H1 (cell line): ENCODE measurements at regions not wholly inside any gene's neighbourhood (a gene's known extent, or its start where the extent isn't known, plus 50 kb on each side); places are given as distances from the start of the nearest gene placed in this dataset.

Experiments
- CTCF ChIA-PET: fragments of 300-600 bp; sonication (Branson Sonifier 250); formaldehyde crosslinking; loops from one replicate; lab custom pipeline; 2021; ENCODE audit not compliant: partially characterized antibody; lab: Charles Lee
- POLR2A ChIA-PET: fragments of 300-600 bp; sonication (Branson Sonifier 250); formaldehyde crosslinking; loops from one replicate; lab custom pipeline; 2021; ENCODE audit warnings: inconsistent platforms; ENCODE audit not compliant: partially characterized antibody; lab: Charles Lee
- DNase-seq, 2 experiments: peaks; one replicate each; pipeline versions ENCODE4 v3.0.0 to v3.0.0-alpha.2; 2010 to 2022; ENCODE audit warnings: low spot score in 2 of 2, low read depth in 1 of 2, mixed read lengths in 1 of 2
- FAIRE-seq: peaks from 2 replicates; lab custom pipeline; 2011; peaks lifted over from hg19 to GRCh38; lab: Jason Lieb, UNC
- H2AFZ ChIP-seq: 2 replicates; pipeline ENCODE4 v1.8.1; 2012; ENCODE audit warnings: low read length, inconsistent platforms
- H2AK5ac ChIP-seq: 2 replicates; pipeline ENCODE4 v1.6.1; 2013; ENCODE audit warnings: low read depth, low read length
- H2BK120ac ChIP-seq: replicated peaks from 2 replicates; pipeline ENCODE3; 2013; ENCODE audit warnings: low read depth, low read length, inconsistent platforms
- H2BK12ac ChIP-seq: 2 replicates; pipeline ENCODE4 v1.6.1; 2013; ENCODE audit warnings: low read depth, low read length
- H2BK15ac ChIP-seq: 2 replicates; pipeline ENCODE4 v1.6.1; 2013; ENCODE audit warnings: low read length
- H2BK20ac ChIP-seq: 2 replicates; pipeline ENCODE4 v1.6.1; 2013; ENCODE audit warnings: low read length
- H2BK5ac ChIP-seq: 2 replicates; pipeline ENCODE4 v1.6.1; 2013; ENCODE audit warnings: low read depth, low read length
- H3K14ac ChIP-seq: 2 replicates; pipeline ENCODE4 v1.6.1; 2013; ENCODE audit warnings: inconsistent platforms; ENCODE audit not compliant: insufficient read length
- H3K18ac ChIP-seq: 2 replicates; pipeline ENCODE4 v1.6.1; 2013; ENCODE audit warnings: low read length; ENCODE audit errors: extremely low read depth
- H3K23ac ChIP-seq: 2 replicates; pipeline ENCODE4 v1.6.1; 2013; ENCODE audit warnings: inconsistent platforms; ENCODE audit not compliant: insufficient read length
- H3K23me2 ChIP-seq: 2 replicates; pipeline ENCODE4 v1.6.1; 2013; ENCODE audit warnings: low read depth, low read length
- H3K27ac ChIP-seq: 2 replicates; pipeline ENCODE4 v1.6.1; 2011; ENCODE audit warnings: low read depth, low read length, inconsistent platforms
- H3K27me3 ChIP-seq, 4 experiments: replicated peaks in 1 of 4; 1 replicate in 1 of 4; 2 replicates in 3 of 4; pipeline versions ENCODE4 v1.6.1 to v1.8.1; 2011 to 2013; ENCODE audit warnings: low read length in 3 of 4, mild to moderate bottlenecking in 3 of 4, inconsistent platforms in 2 of 4, mixed read lengths in 2 of 4, moderate library complexity in 1 of 4; ENCODE audit not compliant: control insufficient read depth in 3 of 4, insufficient read depth in 3 of 4; ENCODE audit errors: extremely low read depth in 1 of 4
- H3K36me3 ChIP-seq, 4 experiments: 2 replicates each; pipeline versions ENCODE4 v1.6.1 to v1.8.1; 2011 to 2013; ENCODE audit warnings: mild to moderate bottlenecking in 4 of 4, low read length in 3 of 4, moderate library complexity in 2 of 4, control low read depth in 1 of 4, inconsistent platforms in 1 of 4; ENCODE audit not compliant: insufficient read depth in 4 of 4, control insufficient read depth in 2 of 4
- H3K4ac ChIP-seq: replicated peaks from 2 replicates; pipeline ENCODE3; 2013; ENCODE audit warnings: low read length, low read depth, mixed read lengths, inconsistent platforms; ENCODE audit not compliant: insufficient read length
- H3K4me1 ChIP-seq, 4 experiments: replicated peaks in 1 of 4; 1 replicate in 1 of 4; 2 replicates in 3 of 4; pipeline versions ENCODE4 v1.6.1 to v1.8.1; 2011 to 2013; ENCODE audit warnings: low read length in 3 of 4, inconsistent platforms in 2 of 4, mixed read lengths in 1 of 4; ENCODE audit not compliant: insufficient read depth in 4 of 4, control insufficient read depth in 3 of 4
- H3K4me2 ChIP-seq, 2 experiments: 2 replicates each; pipeline versions ENCODE4 v1.6.1 to v1.8.1; 2011 to 2013; ENCODE audit warnings: low read depth in 2 of 2, low read length in 2 of 2, control low read depth in 1 of 2, inconsistent platforms in 1 of 2, mild to moderate bottlenecking in 1 of 2; ENCODE audit not compliant: insufficient read depth in 1 of 2
- H3K4me3 ChIP-seq, 4 experiments: fragments of 200-600, 300-600 bp in 1 of 4; sonication (generic), shearing (Covaris generic), sonication (Bioruptor Twin) in 1 of 4; 2 replicates each; pipeline versions ENCODE4 v1.5.1 to v1.8.1; 2011 to 2016; ENCODE audit warnings: low read length in 4 of 4, low read depth in 3 of 4, control low read depth in 2 of 4, inconsistent platforms in 2 of 4, mild to moderate bottlenecking in 2 of 4, mixed read lengths in 1 of 4, moderate library complexity in 1 of 4; ENCODE audit not compliant: insufficient read depth in 2 of 4; ENCODE audit errors: extremely low read depth in 1 of 4
- H3K56ac ChIP-seq: replicated peaks from 2 replicates; pipeline ENCODE3; 2013; ENCODE audit warnings: low read depth, mild to moderate bottlenecking, mixed read lengths, low read length, inconsistent platforms; ENCODE audit not compliant: insufficient read length
- H3K79me1 ChIP-seq: 2 replicates; pipeline ENCODE4 v1.6.1; 2013; ENCODE audit warnings: low read depth, low read length, control low read depth
- H3K79me2 ChIP-seq, 2 experiments: 2 replicates each; pipeline versions ENCODE4 v1.6.1 to v1.8.1; 2012 to 2013; ENCODE audit warnings: low read length in 2 of 2, mild to moderate bottlenecking in 2 of 2, inconsistent platforms in 1 of 2; ENCODE audit not compliant: insufficient read depth in 2 of 2, control insufficient read depth in 1 of 2
- H3K9ac ChIP-seq, 4 experiments: replicated peaks in 1 of 4; 1 replicate in 1 of 4; 2 replicates in 3 of 4; pipeline versions ENCODE4 v1.6.1 to v1.8.1; 2011 to 2013; ENCODE audit warnings: low read depth in 3 of 4, low read length in 3 of 4, control low read depth in 2 of 4, mild to moderate bottlenecking in 2 of 4, moderate library complexity in 2 of 4, inconsistent platforms in 1 of 4; ENCODE audit errors: extremely low read depth in 1 of 4
- H3K9me3 ChIP-seq, 2 experiments: 2 replicates each; pipeline versions ENCODE4 v1.6.1 to v1.8.1; 2012 to 2013; ENCODE audit warnings: mild to moderate bottlenecking in 2 of 2, moderate library complexity in 2 of 2, control low read depth in 1 of 2, inconsistent platforms in 1 of 2, low read depth in 1 of 2, low read length in 1 of 2, mixed read lengths in 1 of 2; ENCODE audit not compliant: insufficient read depth in 2 of 2
- H4K20me1 ChIP-seq, 2 experiments: replicated peaks in 1 of 2; 2 replicates each; pipeline versions ENCODE3 to v1.8.1; 2011 to 2013; ENCODE audit warnings: inconsistent platforms in 2 of 2, low read length in 2 of 2, mild to moderate bottlenecking in 1 of 2; ENCODE audit not compliant: insufficient read depth in 2 of 2, control insufficient read depth in 1 of 2
- H4K5ac ChIP-seq: 2 replicates; pipeline ENCODE4 v1.6.1; 2013; ENCODE audit warnings: low read length, low read depth, mixed read lengths, inconsistent platforms; ENCODE audit not compliant: insufficient read length
- H4K8ac ChIP-seq: 2 replicates; pipeline ENCODE4 v1.8.0; 2013; ENCODE audit warnings: mild to moderate bottlenecking, moderate library complexity, low read length, inconsistent platforms; ENCODE audit not compliant: insufficient read depth; ENCODE audit errors: extremely low read depth
- H4K91ac ChIP-seq: replicated peaks from 2 replicates; pipeline ENCODE3; 2013; ENCODE audit warnings: low read length, mixed read lengths, inconsistent platforms; ENCODE audit not compliant: insufficient read length
- TCF12 ChIP-seq: IDR thresholded peaks from 2 replicates; pipeline ENCODE4 v1.6.1; 2011; ENCODE audit warnings: low read depth, mild to moderate bottlenecking, low read length
- WGBS, 2 experiments: shearing (Covaris generic) in 1 of 2; methylation state at CpG; one replicate each; pipeline versions ENCODE4 v1.1.6 to v1.1.7; 2013 to 2015; ENCODE audit warnings: low lambda C conversion rate in 2 of 2, mixed read lengths in 2 of 2, inconsistent platforms in 1 of 2, low coverage in 1 of 2, missing lambda C conversion rate in 1 of 2; ENCODE audit not compliant: insufficient replicate concordance in 2 of 2, insufficient coverage in 1 of 2, insufficient read length in 1 of 2; ENCODE audit errors: extremely low coverage in 1 of 2, missing lambda C conversion rate in 1 of 2; 5-methylcytosine and 5-hydroxymethylcytosine counted together

DNA sequence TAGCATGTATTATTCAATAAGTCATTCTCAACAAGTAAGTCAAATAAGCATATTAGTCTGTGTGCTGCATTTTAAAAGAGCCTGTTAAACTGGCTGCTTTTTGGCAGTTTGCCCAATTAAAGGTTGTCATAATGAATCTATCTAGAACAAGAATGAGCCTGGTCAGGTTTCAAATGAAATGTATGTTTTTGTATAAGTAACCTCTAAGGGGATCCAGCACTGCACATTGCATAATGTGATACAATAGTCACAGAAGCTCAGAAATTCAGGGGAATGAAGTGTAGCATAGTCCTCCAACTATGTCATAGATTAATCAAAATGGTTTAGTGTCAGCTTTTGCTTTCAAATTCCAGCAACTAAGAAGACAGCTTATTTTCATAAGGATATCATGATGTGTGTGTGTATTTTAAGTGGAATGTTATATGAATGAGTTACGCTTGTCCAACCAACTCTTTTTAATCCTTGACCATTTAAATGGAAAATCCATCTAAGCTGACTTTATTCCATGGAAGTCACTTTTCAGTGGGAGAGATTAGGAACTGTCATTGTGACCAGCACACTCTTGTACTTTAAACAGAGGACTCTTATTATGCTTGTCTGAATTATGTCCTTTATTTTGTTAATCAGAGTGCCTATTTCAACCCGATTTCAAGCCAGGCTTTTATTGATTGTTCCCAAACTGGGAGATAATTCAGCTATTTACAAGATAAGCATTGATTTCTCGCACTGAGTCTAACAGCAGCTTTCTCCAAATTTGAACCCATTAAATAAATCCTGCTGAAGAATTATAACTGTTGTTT is 283.9 kb upstream of the ADAMTSL1 start:
- Histone ChIP-seq H4K91ac (no peak overlapping the region), H3K4me3 (no peak overlapping the region), H3K79me1 (no peaks in the 10 kb centered on the region)
- no peak for TF ChIP-seq TCF12
- TF ChIP-seq, all 59 proteins: peak for 0
- FAIRE-seq (no peak), DNase-seq (no peak)
- no peak overlapping the region for H3K4me2 ChIP-seq
- no peak overlapping the region for H3K14ac ChIP-seq
- H3K23ac ChIP-seq, result no peak overlapping the region
- H2BK5ac ChIP-seq, result no peak overlapping the region
- no peak overlapping the region for H2BK12ac ChIP-seq
- H3K18ac ChIP-seq, result no peak overlapping the region
- no peak overlapping the region for H2BK120ac ChIP-seq
- H2AFZ ChIP-seq, result no peak overlapping the region
- H3K4me1 ChIP-seq, result no peaks in the 10 kb centered on the region
- no peak overlapping the region for H3K56ac ChIP-seq
- H3K27me3 ChIP-seq, result no peaks in the 10 kb centered on the region
- no peak overlapping the region for H3K4ac ChIP-seq
- H4K5ac ChIP-seq, result no peak overlapping the region
- H4K8ac ChIP-seq, result no peak overlapping the region
- ChIA-PET CTCF (interaction anchor here (0.6 to 5.1 kb wide), 22 partner anchors 13 to 669 kb away, joined by 3 to 24 read pairs (median 4); no protein-coding TSS in a partner anchor), POLR2A (no interaction called here)
- no peaks in the 10 kb centered on the region; the same call in 1 of the 2 replicates for H3K23me2 ChIP-seq
- no peak overlapping the region for H3K9ac ChIP-seq
- no peaks in the 10 kb centered on the region for H3K79me2 ChIP-seq
- WGBS, 2 experiments, result 62% methylated on average over 3 of the region's 3 CpGs; no CpG with 5 or more reads in 1 of the 2 experiments
- H2BK15ac ChIP-seq, result no peak overlapping the region
- no peak overlapping the region for H3K27ac ChIP-seq
- H3K9me3 ChIP-seq, result no peaks in the 10 kb centered on the region
- no peaks in the 10 kb centered on the region for H3K36me3 ChIP-seq
- H2BK20ac ChIP-seq, result no peak overlapping the region
- no peak overlapping the region for H2AK5ac ChIP-seq
- no peaks in the 10 kb centered on the region for H4K20me1 ChIP-seq
